Duodenal mucosa (tissue), 2 donors: ENCODE measurements at regions not wholly inside any gene's neighbourhood (a gene's known extent, or its start where the extent isn't known, plus 50 kb on each side); places are given as distances from the start of the nearest gene placed in this dataset.

Experiments used
- H3K27ac ChIP-seq: one replicate; pipeline ENCODE4 v1.7.0; 2013; ENCODE audit warnings: low read depth, low read length
- H3K27me3 ChIP-seq, 2 donors: one replicate each; pipeline ENCODE4 v1.7.0; 2013; ENCODE audit warnings: low read length in 2 of 2, control low read depth in 1 of 2; ENCODE audit not compliant: insufficient read depth in 2 of 2, control insufficient read depth in 1 of 2
- H3K36me3 ChIP-seq, 2 donors: one replicate each; pipeline ENCODE4 v1.7.0; 2013; ENCODE audit warnings: low read length in 2 of 2, control low read depth in 1 of 2; ENCODE audit not compliant: insufficient read depth in 2 of 2, control insufficient read depth in 1 of 2
- H3K4me1 ChIP-seq, 2 donors: one replicate each; pipeline ENCODE4 v1.7.0; 2013; ENCODE audit warnings: low read length in 2 of 2, control low read depth in 1 of 2; ENCODE audit not compliant: insufficient read depth in 2 of 2, control insufficient read depth in 1 of 2
- H3K4me3 ChIP-seq, 2 donors: one replicate each; pipeline ENCODE4 v1.7.0; 2013; ENCODE audit warnings: low read length in 2 of 2, low read depth in 1 of 2
- H3K9ac ChIP-seq, 2 donors: one replicate each; pipeline ENCODE4 v1.7.0; 2013; ENCODE audit warnings: low read length in 2 of 2, low read depth in 1 of 2
- H3K9me3 ChIP-seq, 2 donors: one replicate each; pipeline ENCODE4 v1.7.0; 2013; ENCODE audit warnings: low read length in 2 of 2, control low read depth in 1 of 2; ENCODE audit not compliant: control insufficient read depth in 1 of 2

DNA sequence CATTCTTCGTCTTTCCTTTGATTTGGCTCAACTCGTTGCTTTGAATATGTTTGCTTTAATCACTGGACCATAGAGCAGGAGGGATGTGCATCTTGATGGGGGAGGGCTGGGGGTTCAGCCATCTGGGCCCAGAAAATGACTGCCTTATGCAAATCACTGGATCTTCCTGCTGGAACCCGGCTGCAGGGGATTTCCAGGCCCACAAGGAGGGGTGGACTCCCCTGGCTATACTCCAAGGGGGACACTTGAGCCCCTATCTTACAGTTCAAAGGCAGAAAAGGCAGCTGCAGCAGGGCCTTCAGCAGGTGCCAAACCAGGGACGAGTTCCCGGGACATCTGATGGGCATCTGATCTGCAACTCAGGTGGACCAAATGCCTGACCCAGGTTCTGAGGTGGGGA, 122.5 kb downstream of the DICER1 start:
- H3K9me3 ChIP-seq: no peaks in the 10 kb centered on the region
- H3K4me1 ChIP-seq: no peaks in the 10 kb centered on the region
- no peaks in the 10 kb centered on the region for H3K36me3 ChIP-seq
- H3K27ac ChIP-seq: no peak overlapping the region
- H3K4me3 ChIP-seq: no peak overlapping the region
- H3K9ac ChIP-seq: no peak overlapping the region
- H3K27me3 ChIP-seq: no peaks in the 10 kb centered on the region

DNA sequence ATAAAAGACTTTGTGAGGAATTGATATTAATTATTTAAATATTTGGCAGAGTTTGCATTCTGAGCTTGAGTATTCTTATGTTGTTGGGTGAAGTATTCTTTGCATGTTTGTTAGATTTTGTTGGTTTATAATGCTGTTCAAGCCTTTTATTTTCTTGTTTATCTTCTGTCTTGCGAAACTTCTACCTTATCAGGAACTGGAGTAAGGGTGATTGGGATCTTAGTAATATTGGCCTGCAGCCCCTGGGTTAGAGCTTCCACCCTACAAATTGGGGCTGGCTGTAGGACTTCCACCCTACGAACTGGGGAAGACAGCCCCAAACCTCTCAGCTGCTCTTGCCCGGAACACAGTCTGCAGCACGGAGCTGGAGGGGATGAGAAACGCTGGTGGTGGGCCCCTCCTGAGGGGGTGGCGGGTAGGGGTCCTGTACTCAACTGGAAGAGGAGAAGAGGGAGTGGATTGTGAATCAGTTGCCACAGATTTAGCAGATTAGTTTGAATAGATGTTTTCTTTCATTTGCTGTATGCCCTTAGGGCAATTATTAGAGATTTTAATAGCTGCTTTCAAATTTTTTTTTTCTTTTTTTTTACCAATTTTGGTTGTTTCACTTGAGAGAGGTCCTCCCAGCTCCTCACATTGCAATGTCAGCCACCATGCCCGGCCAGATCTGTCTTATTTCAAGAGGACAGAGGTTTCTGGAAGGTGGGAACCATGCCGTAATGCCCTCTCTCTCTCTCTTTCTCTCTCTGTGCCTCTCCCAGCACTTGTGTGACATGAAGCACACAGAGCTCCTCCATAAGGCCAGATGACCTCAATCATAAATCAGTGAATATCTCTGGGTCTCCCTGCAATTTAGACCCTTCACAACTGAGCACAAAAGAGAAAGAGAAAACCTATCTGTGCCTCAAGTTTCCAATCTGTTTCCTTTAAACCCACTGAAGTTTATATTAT, 123.4 kb downstream of the DICER1 start:
- H3K36me3 ChIP-seq: no peaks in the 10 kb centered on the region
- H3K27ac ChIP-seq: no peak overlapping the region
- no peak overlapping the region for H3K9ac ChIP-seq
- no peaks in the 10 kb centered on the region for H3K27me3 ChIP-seq
- no peaks in the 10 kb centered on the region for H3K4me1 ChIP-seq
- no peaks in the 10 kb centered on the region for H3K9me3 ChIP-seq
- H3K4me3 ChIP-seq: no peak overlapping the region

DNA sequence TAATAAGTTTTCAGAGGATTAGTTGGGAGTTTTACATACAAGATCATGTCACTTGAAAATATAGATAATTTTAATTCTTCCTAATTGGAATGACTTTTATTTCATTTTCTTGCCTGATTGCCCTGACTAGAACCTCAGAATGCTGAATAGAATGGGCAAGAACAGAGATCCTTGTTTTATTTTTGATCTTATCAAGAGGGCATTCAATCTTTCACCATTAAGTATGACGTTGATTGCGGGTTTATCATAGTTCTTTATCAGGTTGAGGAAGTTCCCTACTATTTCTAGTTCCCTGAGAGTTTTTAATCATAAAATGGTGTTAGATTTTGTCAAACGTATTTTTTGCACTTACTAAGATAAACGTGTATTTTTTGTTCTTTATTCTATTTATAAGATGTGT, 124.3 kb downstream of the DICER1 start:
- H3K27ac ChIP-seq: no peak overlapping the region
- H3K9me3 ChIP-seq: no peaks in the 10 kb centered on the region
- H3K36me3 ChIP-seq: no peaks in the 10 kb centered on the region
- H3K9ac ChIP-seq: no peak overlapping the region
- no peak overlapping the region for H3K4me3 ChIP-seq
- H3K4me1 ChIP-seq: no peaks in the 10 kb centered on the region
- H3K27me3 ChIP-seq: no peaks in the 10 kb centered on the region

DNA sequence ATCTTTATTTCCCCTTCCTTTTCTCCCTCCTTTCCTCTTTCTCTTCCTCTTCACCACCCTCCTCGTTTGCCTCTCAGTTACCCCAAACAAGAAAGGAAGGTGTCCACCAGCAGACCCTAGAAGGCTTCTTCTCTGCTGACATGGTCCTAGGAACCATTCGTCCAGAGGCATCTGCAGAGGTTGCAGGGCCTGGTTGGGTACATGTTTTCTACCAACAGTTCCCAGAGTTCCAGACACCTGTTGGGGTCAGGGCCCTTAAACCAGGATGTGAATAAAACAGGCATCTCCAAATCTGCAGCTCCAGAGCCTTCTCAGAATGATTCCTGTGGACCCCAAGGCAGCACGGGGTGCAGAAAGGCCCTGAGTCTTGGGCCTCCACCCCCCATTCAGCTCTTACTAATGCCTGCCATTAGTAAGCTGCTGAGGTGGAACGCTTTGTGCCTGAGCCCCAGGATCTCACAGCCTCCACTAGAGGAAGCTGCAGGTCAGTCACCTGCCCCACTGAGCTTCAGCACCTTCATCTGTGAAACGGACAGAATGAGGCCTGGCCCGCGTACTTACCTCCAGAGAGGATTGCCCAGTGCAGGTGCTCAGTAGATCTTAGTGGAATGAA, 130.4 kb downstream of the DICER1 start:
- Histone ChIP-seq H3K9ac (no peak overlapping the region), H3K9me3 (no peaks in the 10 kb centered on the region), H3K27me3 (no peaks in the 10 kb centered on the region), H3K4me3 (no peak overlapping the region), H3K4me1 (no peaks in the 10 kb centered on the region), H3K36me3 (no peaks in the 10 kb centered on the region), H3K27ac (no peak overlapping the region)

DNA sequence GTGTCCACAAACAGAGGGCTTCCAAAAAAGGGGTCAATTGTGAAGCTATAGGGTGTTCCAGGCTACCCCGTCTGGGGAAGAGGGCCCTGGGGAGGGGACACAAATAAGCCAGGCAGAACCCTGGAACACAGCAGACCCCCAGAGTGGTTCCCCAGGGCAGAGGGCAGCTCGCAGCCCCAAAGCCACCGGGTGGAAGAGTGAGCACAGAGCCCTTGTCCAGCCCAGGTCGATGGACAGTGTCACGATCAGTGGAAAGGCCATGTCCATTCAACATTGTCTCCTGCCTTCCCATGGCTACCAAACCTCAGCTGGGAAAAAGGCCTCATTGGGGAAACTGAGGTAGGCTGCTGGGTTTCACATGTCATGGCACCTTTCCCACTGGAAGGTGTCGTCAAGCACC, 131.4 kb downstream of the DICER1 start:
- H3K27ac ChIP-seq: no peak overlapping the region
- H3K4me3 ChIP-seq: no peak overlapping the region
- H3K36me3 ChIP-seq: no peaks in the 10 kb centered on the region
- H3K9ac ChIP-seq: no peak overlapping the region
- H3K27me3 ChIP-seq: no peaks in the 10 kb centered on the region
- no peaks in the 10 kb centered on the region for H3K9me3 ChIP-seq
- no peaks in the 10 kb centered on the region for H3K4me1 ChIP-seq

DNA sequence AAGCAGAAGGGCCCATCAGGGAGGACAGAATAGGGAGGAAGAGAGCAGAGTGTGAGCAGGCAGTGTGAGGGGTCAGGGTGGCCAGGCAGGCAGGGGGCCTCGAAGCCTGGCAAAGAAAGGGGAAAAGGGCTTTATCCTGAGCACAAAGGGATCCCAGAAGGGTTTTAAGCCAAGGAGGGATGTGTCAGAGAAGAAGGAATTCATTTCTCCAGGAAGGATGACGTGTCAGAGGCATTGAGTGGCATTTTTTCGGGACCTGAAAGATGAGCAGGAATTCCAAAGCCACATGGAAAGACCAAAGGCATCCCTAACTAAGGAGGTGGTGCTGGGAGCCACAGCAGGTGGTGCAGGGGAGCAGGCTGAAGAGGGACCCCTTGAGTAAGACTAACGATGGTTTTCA, 132.1 kb downstream of the DICER1 start:
- Histone ChIP-seq H3K27me3 (no peaks in the 10 kb centered on the region), H3K9me3 (no peaks in the 10 kb centered on the region), H3K9ac (no peak overlapping the region), H3K4me3 (no peak overlapping the region), H3K4me1 (no peaks in the 10 kb centered on the region), H3K27ac (no peak overlapping the region), H3K36me3 (no peaks in the 10 kb centered on the region)

DNA sequence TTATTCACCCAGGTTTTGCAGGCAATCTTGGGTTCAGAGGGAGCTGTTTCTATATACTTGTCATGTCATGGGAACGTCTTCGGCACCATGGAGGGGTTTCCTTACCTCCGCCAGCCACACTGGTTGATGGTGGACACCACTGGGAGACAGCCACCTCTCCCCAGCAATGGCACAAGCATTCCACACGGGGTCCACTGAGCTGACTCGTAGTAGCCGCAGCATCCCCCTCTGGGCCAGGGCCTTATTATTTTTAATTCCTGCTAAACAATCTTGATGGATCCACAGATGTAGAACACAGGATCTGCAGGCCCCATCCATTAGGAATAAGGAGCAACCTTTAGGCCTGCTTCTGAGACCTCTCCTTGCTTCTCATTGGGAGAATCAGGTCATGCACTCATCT, 132.9 kb downstream of the DICER1 start:
- Histone ChIP-seq H3K27me3 (no peaks in the 10 kb centered on the region), H3K4me1 (no peaks in the 10 kb centered on the region), H3K9me3 (no peaks in the 10 kb centered on the region), H3K27ac (no peak overlapping the region), H3K36me3 (no peaks in the 10 kb centered on the region), H3K4me3 (no peak overlapping the region), H3K9ac (no peak overlapping the region)

DNA sequence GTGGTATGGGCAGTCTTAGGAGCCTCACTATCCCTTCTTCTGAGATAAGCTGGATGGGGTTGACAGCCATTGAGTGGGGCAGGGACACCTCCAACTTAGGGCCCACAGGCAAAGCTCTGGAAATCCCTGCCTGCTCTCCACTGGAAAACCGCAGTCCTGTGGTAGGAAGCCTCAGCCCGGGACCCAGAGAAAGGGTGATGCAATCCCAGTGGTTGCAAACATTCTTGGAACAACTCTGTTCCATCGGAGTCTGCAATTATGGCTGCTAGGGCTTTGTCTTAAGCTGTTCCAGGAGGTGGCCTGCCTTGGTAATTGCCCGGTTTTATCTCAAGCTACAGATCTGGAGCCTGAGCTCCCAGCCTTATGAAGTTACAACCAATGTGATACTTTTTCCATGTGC, 133.4 kb downstream of the DICER1 start:
- Histone ChIP-seq H3K9me3 (no peaks in the 10 kb centered on the region), H3K4me1 (no peaks in the 10 kb centered on the region), H3K27me3 (no peaks in the 10 kb centered on the region), H3K36me3 (no peaks in the 10 kb centered on the region), H3K27ac (no peak overlapping the region), H3K9ac (no peak overlapping the region), H3K4me3 (no peak overlapping the region)

DNA sequence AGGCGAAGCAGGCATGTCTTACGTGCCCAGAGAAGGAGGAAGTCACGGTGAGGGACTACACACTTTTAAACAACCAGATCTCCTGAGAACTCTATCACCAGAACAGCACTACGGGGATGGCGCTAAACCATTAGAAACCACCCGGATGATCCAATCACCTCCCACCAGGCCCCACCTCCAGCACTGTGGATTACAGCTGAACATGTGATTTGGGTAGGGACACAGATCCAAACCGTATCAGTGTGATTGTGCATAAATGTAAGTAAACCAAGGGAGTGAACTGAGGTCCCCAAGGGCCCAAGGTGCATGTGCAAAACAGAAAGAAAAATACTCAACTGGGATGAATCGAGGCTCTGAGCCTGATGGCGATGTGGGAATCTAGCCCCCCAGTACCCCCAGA, 134.2 kb downstream of the DICER1 start:
- Histone ChIP-seq H3K27me3 (no peaks in the 10 kb centered on the region), H3K9me3 (no peaks in the 10 kb centered on the region), H3K27ac (no peak overlapping the region), H3K36me3 (no peaks in the 10 kb centered on the region), H3K4me1 (no peaks in the 10 kb centered on the region), H3K4me3 (no peak overlapping the region), H3K9ac (no peak overlapping the region)

DNA sequence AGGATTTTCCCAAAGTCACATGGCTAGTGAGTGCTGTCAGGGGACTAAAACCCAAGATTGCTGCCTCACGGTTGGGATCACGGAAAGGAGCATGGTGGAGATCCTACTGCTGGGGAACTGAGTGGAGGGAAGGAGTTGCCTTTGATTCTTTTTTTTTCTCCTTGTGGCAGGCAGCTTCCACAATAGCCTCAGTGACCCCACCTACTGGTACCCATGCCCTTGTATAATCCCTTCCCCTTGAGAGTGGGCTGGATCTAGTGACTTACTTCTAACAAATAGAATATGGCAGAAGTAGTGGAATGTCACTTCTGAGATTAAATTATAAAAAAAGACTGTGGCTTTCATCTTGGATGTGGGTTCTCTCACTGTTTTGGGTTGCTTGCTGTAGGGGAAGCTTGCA, 135.7 kb downstream of the DICER1 start:
- no peaks in the 10 kb centered on the region for H3K36me3 ChIP-seq
- H3K9me3 ChIP-seq: no peaks in the 10 kb centered on the region
- H3K9ac ChIP-seq: no peak overlapping the region
- no peak overlapping the region for H3K27ac ChIP-seq
- no peak overlapping the region for H3K4me3 ChIP-seq
- H3K4me1 ChIP-seq: no peaks in the 10 kb centered on the region
- no peaks in the 10 kb centered on the region for H3K27me3 ChIP-seq
